Keratinocyte (primary cell): ENCODE measurements at regions not wholly inside any gene's neighbourhood (a gene's known extent, or its start where the extent isn't known, plus 50 kb on each side); places are given as distances from the start of the nearest gene placed in this dataset.

ENCODE experiments used
- CTCF ChIP-seq, 3 experiments: IDR thresholded peaks in 1 of 3; conservative IDR thresholded peaks in 1 of 3; optimal IDR thresholded peaks in 1 of 3; 2 replicates in 2 of 3; 3 replicates in 1 of 3; pipeline versions ENCODE3 to v1.5.1; 2011; ENCODE audit warnings: low read length in 3 of 3, mild to moderate bottlenecking in 3 of 3, moderate library complexity in 2 of 3, control low read depth in 1 of 3, inconsistent platforms in 1 of 3; ENCODE audit not compliant: insufficient read depth in 2 of 3; ENCODE audit errors: extremely low read depth in 1 of 3
- EZH2 ChIP-seq: IDR thresholded peaks from one replicate; pipeline ENCODE4 v1.6.1; 2012; ENCODE audit warnings: inconsistent platforms, mild to moderate bottlenecking, low read length, moderate library complexity

GRCh38 chr2:23034996-23035395 lies 350.0 kb upstream of the KLHL29 start:
- TF ChIP-seq CTCF (optimal IDR thresholded peaks at IDR 0.05 in 1 of 3, IDR thresholded peaks at IDR 0.05 in 1 of 3, conservative IDR thresholded peaks at IDR 0.05 in 1 of 3; ENCODE audit: extremely low read depth in 1 of 3, insufficient read depth in 2 of 3, low read length in 3 of 3) (no peak), EZH2 (no peak)
